ENCODE measurements at regions not wholly inside any gene's neighbourhood (a gene's known extent, or its start where the extent isn't known, plus 50 kb on each side); places are given as distances from the start of the nearest gene placed in this dataset.
"Not testable (repeated sequence)": the region's sequence is repeated elsewhere in the genome, so short reads cannot be mapped to it uniquely, and the experiment has no call there.

GRCh38 chr1:101375448-101375847 is 138.6 kb downstream of the S1PR1 start:
- H3K4me1 Mint-ChIP-seq, result peaks cover 18% of the 10 kb centered on the region
- H3K9me3 Mint-ChIP-seq, result peaks cover 11% of the 10 kb centered on the region
- H3K27me3 Mint-ChIP-seq, H3K4me3 Mint-ChIP-seq, H3K36me3 Mint-ChIP-seq, H3K27ac Mint-ChIP-seq: not testable (repeated sequence)

GRCh38 chr1:101376121-101377083 is 139.6 kb downstream of the S1PR1 start:
- Mint-ChIP-seq H3K4me1 (peaks cover 15% of the 10 kb centered on the region), H3K36me3 (peaks cover 4% of the 10 kb centered on the region), H3K27me3 (no peaks in the 10 kb centered on the region), H3K27ac (no peak overlapping the region), H3K9me3 (peaks cover 11% of the 10 kb centered on the region), H3K4me3 (no peak overlapping the region)

- no peak overlapping the region for H3K4me3 Mint-ChIP-seq
- peaks cover 4% of the 10 kb centered on the region for H3K36me3 Mint-ChIP-seq
- peaks cover 12% of the 10 kb centered on the region for H3K4me1 Mint-ChIP-seq
- no peaks in the 10 kb centered on the region for H3K27me3 Mint-ChIP-seq
- H3K9me3 Mint-ChIP-seq, result peaks cover 11% of the 10 kb centered on the region
- H3K27ac Mint-ChIP-seq, result no peak overlapping the region
Observed at GRCh38 chr1:101377084-101377835, 140.4 kb downstream of the S1PR1 start.

- H3K9me3 Mint-ChIP-seq, result no peaks in the 10 kb centered on the region
- H3K27ac Mint-ChIP-seq, result no peak overlapping the region
- H3K36me3 Mint-ChIP-seq, result no peaks in the 10 kb centered on the region
- H3K27me3 Mint-ChIP-seq, result no peaks in the 10 kb centered on the region
- peaks cover 12% of the 10 kb centered on the region for H3K4me1 Mint-ChIP-seq
- no peak overlapping the region for H3K4me3 Mint-ChIP-seq
Observed at GRCh38 chr1:101379037-101379436, 142.2 kb downstream of the S1PR1 start.

- no peaks in the 10 kb centered on the region for H3K27me3 Mint-ChIP-seq
- H3K4me1 Mint-ChIP-seq, result peaks cover 12% of the 10 kb centered on the region
- H3K4me3 Mint-ChIP-seq, result no peak overlapping the region
- no peaks in the 10 kb centered on the region for H3K9me3 Mint-ChIP-seq
- no peak overlapping the region for H3K27ac Mint-ChIP-seq
- no peaks in the 10 kb centered on the region for H3K36me3 Mint-ChIP-seq
Observed at GRCh38 chr1:101379950-101380349, 143.1 kb downstream of the S1PR1 start.

GRCh38 chr1:101382135-101382534 is 145.3 kb downstream of the S1PR1 start:
- Mint-ChIP-seq H3K9me3 (peaks cover 4% of the 10 kb centered on the region), H3K27ac (no peak overlapping the region), H3K4me3 (no peak overlapping the region), H3K36me3 (peaks cover 4% of the 10 kb centered on the region), H3K4me1 (peaks cover 12% of the 10 kb centered on the region), H3K27me3 (no peaks in the 10 kb centered on the region)

GRCh38 chr1:101388904-101389546 is 152.2 kb downstream of the S1PR1 start:
- Mint-ChIP-seq H3K4me3 (no peak overlapping the region), H3K4me1 (peaks cover 5% of the 10 kb centered on the region), H3K9me3 (peaks cover 4% of the 10 kb centered on the region), H3K27ac (no peak overlapping the region), H3K36me3 (peaks cover 4% of the 10 kb centered on the region), H3K27me3 (no peaks in the 10 kb centered on the region)

GRCh38 chr1:101389547-101389929 is 152.7 kb downstream of the S1PR1 start:
- Mint-ChIP-seq H3K4me3 (no peak overlapping the region), H3K27ac (no peak overlapping the region)

GRCh38 chr1:101392552-101392951 is 155.7 kb downstream of the S1PR1 start:
- Mint-ChIP-seq H3K4me1 (peaks cover 5% of the 10 kb centered on the region), H3K27me3 (no peaks in the 10 kb centered on the region), H3K36me3 (no peaks in the 10 kb centered on the region), H3K27ac (no peak overlapping the region), H3K4me3 (no peak overlapping the region), H3K9me3 (no peaks in the 10 kb centered on the region)

More at GRCh38 chr1:101389547-101389929, 152.7 kb downstream of the S1PR1 start:
- peaks cover 4% of the 10 kb centered on the region for H3K9me3 Mint-ChIP-seq
- peaks cover 5% of the 10 kb centered on the region for H3K4me1 Mint-ChIP-seq
- H3K36me3 Mint-ChIP-seq, result peaks cover 4% of the 10 kb centered on the region
- H3K27me3 Mint-ChIP-seq, result no peaks in the 10 kb centered on the region

- no peak overlapping the region for H3K4me3 Mint-ChIP-seq
- H3K4me1 Mint-ChIP-seq, result peaks cover 5% of the 10 kb centered on the region
- H3K36me3 Mint-ChIP-seq, result no peaks in the 10 kb centered on the region
- H3K27me3 Mint-ChIP-seq, result no peaks in the 10 kb centered on the region
- no peak overlapping the region for H3K27ac Mint-ChIP-seq
- no peaks in the 10 kb centered on the region for H3K9me3 Mint-ChIP-seq
Observed at GRCh38 chr1:101394041-101394440, 157.2 kb downstream of the S1PR1 start.

- Mint-ChIP-seq H3K4me3 (no peak overlapping the region), H3K36me3 (no peaks in the 10 kb centered on the region), H3K4me1 (no peaks in the 10 kb centered on the region), H3K27me3 (no peaks in the 10 kb centered on the region), H3K9me3 (no peaks in the 10 kb centered on the region), H3K27ac (no peak overlapping the region)
Observed at GRCh38 chr1:101399222-101399621, 162.4 kb downstream of the S1PR1 start.

- Mint-ChIP-seq H3K36me3 (no peaks in the 10 kb centered on the region), H3K4me3 (no peak overlapping the region), H3K27me3 (no peaks in the 10 kb centered on the region), H3K9me3 (no peaks in the 10 kb centered on the region), H3K4me1 (peaks cover 4% of the 10 kb centered on the region), H3K27ac (no peak overlapping the region)
Observed at GRCh38 chr1:101406271-101406670, 169.5 kb downstream of the S1PR1 start.

GRCh38 chr1:101406681-101407080 is 169.9 kb downstream of the S1PR1 start:
- Mint-ChIP-seq H3K4me1 (peaks cover 4% of the 10 kb centered on the region), H3K9me3 (peaks cover 3% of the 10 kb centered on the region), H3K4me3 (no peak overlapping the region), H3K36me3 (peaks cover 1% of the 10 kb centered on the region), H3K27ac (no peak overlapping the region), H3K27me3 (no peaks in the 10 kb centered on the region)

- Mint-ChIP-seq H3K4me3 (no peak overlapping the region), H3K36me3 (peaks cover 3% of the 10 kb centered on the region), H3K27ac (no peak overlapping the region), H3K9me3 (peaks cover 5% of the 10 kb centered on the region), H3K27me3 (no peaks in the 10 kb centered on the region), H3K4me1 (peaks cover 4% of the 10 kb centered on the region)
Observed at GRCh38 chr1:101407505-101408211, 170.8 kb downstream of the S1PR1 start.

Measured in activated naive CD4-positive, alpha-beta T cell treated with anti-CD3 and anti-CD28 coated beads, Interleukin-2, amount 50 U/mL, for 24 hours (primary cell).